Kidney tubule cell (primary cell): ENCODE measurements at regions not wholly inside any gene's neighbourhood (a gene's known extent, or its start where the extent isn't known, plus 50 kb on each side); places are given as distances from the start of the nearest gene placed in this dataset.
"Not testable (repeated sequence)": the region's sequence is repeated elsewhere in the genome, so short reads cannot be mapped to it uniquely, and the experiment has no call there.

ENCODE experiments used
- DNase-seq: peaks from one replicate; pipeline ENCODE4 v3.0.0-alpha.2; 2018; ENCODE audit warnings: low spot score

- DNase-seq, result no peak
These were observed 204.0 kb downstream of the CYRIA start for GRCh38 chr2:16461672-16462071.

GRCh38 chr2:16459606-16460005 is 206.0 kb downstream of the CYRIA start:
- no peak for DNase-seq

GRCh38 chr2:16454621-16455020 is 211.0 kb downstream of the CYRIA start:
- DNase-seq, result no peak

GRCh38 chr2:16452123-16452522 is 213.5 kb downstream of the CYRIA start:
- no peak for DNase-seq

GRCh38 chr2:16446706-16447105 is 218.9 kb downstream of the CYRIA start:
- no peak for DNase-seq

GRCh38 chr2:16442971-16443370 is 222.7 kb downstream of the CYRIA start:
- DNase-seq, result no peak

GRCh38 chr2:16441431-16441830 is 224.2 kb downstream of the CYRIA start:
- DNase-seq, result peak; percentile 36

GRCh38 chr2:16440898-16441297 is 224.7 kb downstream of the CYRIA start:
- no peak for DNase-seq

GRCh38 chr2:16438613-16439321 is 226.9 kb downstream of the CYRIA start:
- DNase-seq, result no peak

GRCh38 chr2:16437189-16437588 is 228.4 kb downstream of the CYRIA start:
- DNase-seq, result no peak

GRCh38 chr2:16434393-16434792 is 231.2 kb downstream of the CYRIA start:
- no peak for DNase-seq

- DNase-seq, result no peak
These were observed 234.8 kb downstream of the CYRIA start for GRCh38 chr2:16430846-16431245.

- no peak for DNase-seq
These were observed 236.0 kb downstream of the CYRIA start for GRCh38 chr2:16429431-16430145.

GRCh38 chr2:16429002-16429401 is 236.6 kb downstream of the CYRIA start:
- DNase-seq, result no peak

GRCh38 chr2:16425462-16426336 is 239.9 kb downstream of the CYRIA start:
- DNase-seq, result peak; percentile 24

GRCh38 chr2:16420421-16420820 is 245.2 kb downstream of the CYRIA start:
- DNase-seq, result no peak

- DNase-seq, result no peak
These were observed 247.9 kb downstream of the CYRIA start for GRCh38 chr2:16417726-16418125.

GRCh38 chr2:16416651-16417050 is 249.0 kb downstream of the CYRIA start:
- no peak for DNase-seq

GRCh38 chr2:16415861-16416260 is 249.8 kb downstream of the CYRIA start:
- DNase-seq, result not testable (repeated sequence)

GRCh38 chr2:16413947-16414346 is 251.7 kb downstream of the CYRIA start:
- no peak for DNase-seq

- DNase-seq, result no peak
These were observed 252.3 kb downstream of the CYRIA start for GRCh38 chr2:16413285-16413684.

- DNase-seq, result no peak
These were observed 253.2 kb downstream of the CYRIA start for GRCh38 chr2:16412321-16413030.
